ENCODE measurements at regions not wholly inside any gene's neighbourhood (a gene's known extent, or its start where the extent isn't known, plus 50 kb on each side); places are given as distances from the start of the nearest gene placed in this dataset.

DNA sequence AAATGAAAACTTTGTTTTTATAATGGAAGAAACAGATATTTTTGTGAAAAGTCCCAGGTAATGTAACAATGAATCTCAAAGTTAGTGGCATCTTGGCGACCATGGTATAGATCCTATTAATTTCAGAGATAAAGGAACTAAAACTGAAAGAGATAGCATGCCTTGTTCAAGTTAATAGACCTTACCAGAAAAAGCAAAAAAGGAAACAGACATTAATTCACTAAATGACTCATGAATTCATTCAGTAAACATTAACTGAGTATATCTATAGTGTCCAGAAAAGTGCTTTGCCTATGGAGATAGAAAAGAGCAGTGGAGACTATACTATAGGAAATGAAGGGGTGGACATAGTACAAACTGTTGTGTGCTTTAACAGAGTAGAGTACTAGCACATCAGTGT, 763.3 kb downstream of the TRIB2 start:
- TF ChIP-seq ZFX (IDR thresholded peaks at IDR 0.05): no peak
- TF ChIP-seq, protein P1, sequence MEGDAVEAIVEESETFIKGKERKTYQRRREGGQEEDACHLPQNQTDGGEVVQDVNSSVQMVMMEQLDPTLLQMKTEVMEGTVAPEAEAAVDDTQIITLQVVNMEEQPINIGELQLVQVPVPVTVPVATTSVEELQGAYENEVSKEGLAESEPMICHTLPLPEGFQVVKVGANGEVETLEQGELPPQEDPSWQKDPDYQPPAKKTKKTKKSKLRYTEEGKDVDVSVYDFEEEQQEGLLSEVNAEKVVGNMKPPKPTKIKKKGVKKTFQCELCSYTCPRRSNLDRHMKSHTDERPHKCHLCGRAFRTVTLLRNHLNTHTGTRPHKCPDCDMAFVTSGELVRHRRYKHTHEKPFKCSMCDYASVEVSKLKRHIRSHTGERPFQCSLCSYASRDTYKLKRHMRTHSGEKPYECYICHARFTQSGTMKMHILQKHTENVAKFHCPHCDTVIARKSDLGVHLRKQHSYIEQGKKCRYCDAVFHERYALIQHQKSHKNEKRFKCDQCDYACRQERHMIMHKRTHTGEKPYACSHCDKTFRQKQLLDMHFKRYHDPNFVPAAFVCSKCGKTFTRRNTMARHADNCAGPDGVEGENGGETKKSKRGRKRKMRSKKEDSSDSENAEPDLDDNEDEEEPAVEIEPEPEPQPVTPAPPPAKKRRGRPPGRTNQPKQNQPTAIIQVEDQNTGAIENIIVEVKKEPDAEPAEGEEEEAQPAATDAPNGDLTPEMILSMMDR (conservative IDR thresholded peaks at IDR 0.05): no peak

DNA sequence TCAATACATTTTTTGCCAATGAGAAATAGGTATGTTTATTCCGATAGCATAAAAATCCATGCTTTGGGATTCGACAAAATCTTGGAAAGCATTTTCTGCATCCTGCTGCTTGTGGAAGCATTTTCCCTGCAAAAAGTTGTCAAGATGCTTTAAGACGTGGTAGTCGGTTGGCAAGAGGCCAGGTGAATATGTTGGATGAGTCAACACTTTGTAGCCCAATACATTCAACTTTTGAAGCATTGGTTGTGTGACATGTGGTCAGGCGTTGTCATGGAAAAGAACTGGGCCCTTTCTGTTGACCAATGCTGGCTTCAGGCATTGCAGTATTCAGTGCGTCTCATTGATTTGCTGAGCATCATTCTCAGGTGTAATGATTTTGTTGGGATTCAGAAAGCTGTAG, 764.5 kb downstream of the TRIB2 start:
- TF ChIP-seq, protein P1 (conservative IDR thresholded peaks at IDR 0.05): no peak
- no peak for TF ChIP-seq ZFX (IDR thresholded peaks at IDR 0.05)

More for the DNA sequence above, 763.3 kb downstream of the TRIB2 start:
- no peak overlapping the region for H3K27ac ChIP-seq

DNA sequence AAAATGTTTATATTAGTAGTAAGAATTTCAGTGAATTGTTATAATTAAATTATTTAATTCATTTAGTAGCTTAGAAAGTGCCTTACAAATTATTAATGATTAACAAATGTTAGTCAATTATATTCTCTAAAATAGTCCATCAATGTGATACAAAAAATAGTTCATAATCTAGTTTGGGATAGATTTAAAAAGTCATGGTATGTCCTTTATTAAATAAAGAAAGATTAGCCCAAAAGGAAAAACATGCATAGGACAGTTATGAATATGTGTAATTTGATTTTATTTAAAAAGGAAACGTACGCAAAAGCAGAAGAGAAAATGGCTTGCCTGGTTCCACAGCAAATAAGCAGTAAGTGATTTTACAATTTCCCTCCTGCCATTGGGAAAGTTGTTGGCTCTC, 768.5 kb downstream of the TRIB2 start:
- TF ChIP-seq ZFX (IDR thresholded peaks at IDR 0.05): no peak
- TF ChIP-seq, protein P1 (conservative IDR thresholded peaks at IDR 0.05): no peak
- no peak overlapping the region for H3K27ac ChIP-seq

More for the DNA sequence above, 764.5 kb downstream of the TRIB2 start:
- no peak overlapping the region for H3K27ac ChIP-seq

DNA sequence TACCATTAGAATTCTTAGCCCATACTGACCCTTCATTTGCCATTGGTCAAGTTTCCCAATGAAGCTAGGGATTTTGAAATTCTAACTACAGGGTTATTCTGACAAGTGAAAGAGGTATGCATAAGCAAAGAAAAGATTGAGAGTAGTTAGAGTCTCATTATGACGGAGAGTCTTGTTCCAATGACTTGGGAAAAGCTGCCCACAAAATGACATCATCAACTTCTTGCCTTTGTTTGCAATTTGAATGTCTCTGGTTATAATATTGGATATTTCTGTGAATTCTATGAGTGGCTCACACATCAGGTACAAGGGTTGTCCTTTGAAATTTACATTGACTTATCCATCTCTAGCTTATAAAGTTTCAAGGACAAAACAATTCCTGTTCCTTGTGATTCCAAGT, 772.2 kb downstream of the TRIB2 start:
- H3K27ac ChIP-seq: no peak overlapping the region
- TF ChIP-seq, protein P1 (conservative IDR thresholded peaks at IDR 0.05): no peak

DNA sequence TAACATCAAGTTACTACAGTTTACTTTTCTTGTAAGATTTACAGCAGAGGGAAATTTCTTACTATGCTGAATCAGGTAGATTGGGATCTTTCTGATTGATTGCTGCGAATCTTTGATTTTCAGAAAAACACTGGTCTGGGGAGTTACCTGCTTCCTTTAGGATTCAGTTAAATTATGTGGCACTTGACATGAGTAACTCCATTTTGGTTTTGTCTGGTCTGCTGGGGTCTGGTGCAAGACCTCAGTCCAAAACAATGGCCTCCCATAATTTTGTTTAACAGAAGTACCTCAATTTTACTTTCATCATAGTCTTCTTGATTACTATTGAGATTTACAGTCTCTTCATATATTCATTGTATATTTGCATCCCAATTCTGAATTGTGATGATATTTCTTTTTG, 775.5 kb downstream of the TRIB2 start:
- H3K27ac ChIP-seq: no peak overlapping the region
- no peak for TF ChIP-seq ZFX (IDR thresholded peaks at IDR 0.05)
- TF ChIP-seq, protein P1 (conservative IDR thresholded peaks at IDR 0.05): no peak

DNA sequence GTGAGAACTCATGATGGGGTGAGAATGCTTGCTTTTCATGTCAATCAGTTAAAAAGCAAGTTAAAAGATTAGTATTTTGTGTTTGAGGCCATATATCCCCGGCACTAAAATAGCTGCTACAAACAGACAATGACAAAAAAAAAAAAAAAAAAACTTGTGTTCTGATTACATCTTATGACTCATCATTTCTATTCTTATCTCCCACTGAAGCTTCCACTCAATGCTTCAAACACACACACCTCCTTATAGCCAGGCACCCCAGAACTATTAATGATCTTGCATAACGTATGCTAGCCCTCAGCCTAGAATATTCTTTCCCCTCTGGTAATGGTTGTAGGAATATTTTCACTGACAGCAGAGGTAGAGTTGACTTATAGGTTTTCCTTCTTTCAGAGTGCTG, 778.3 kb downstream of the TRIB2 start:
- no peak overlapping the region for H3K27ac ChIP-seq
- no peak for TF ChIP-seq ZFX (IDR thresholded peaks at IDR 0.05)
- TF ChIP-seq, protein P1 (conservative IDR thresholded peaks at IDR 0.05): no peak

DNA sequence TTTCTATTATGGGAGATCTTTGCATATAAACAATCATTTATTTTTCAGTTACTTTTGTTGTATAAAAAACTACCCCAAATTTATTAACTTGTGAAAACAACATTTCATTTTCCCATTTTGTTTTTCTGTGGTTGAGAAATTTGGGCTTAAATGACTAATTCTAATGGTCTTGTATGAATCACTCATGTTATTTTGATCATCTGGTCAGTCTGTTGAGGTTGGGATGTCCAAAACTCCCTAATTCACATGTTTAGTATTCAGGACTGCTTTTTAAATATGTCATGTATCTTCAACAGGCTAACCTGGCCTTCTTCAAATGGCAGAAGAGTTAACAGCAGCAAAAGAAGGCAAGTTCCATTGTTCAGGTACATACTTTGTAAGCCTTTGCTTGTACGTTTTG, 788.1 kb downstream of the TRIB2 start:
- TF ChIP-seq, protein P1 (conservative IDR thresholded peaks at IDR 0.05): no peak
- no peak for TF ChIP-seq ZFX (IDR thresholded peaks at IDR 0.05)

More for the DNA sequence above, 788.1 kb downstream of the TRIB2 start:
- no peak overlapping the region for H3K27ac ChIP-seq

Measured in C4-2B (cell line).